Fibroblast of the conjunctiva (primary cell): ENCODE measurements at regions not wholly inside any gene's neighbourhood (a gene's known extent, or its start where the extent isn't known, plus 50 kb on each side); places are given as distances from the start of the nearest gene placed in this dataset.
A peak's percentile ranks its signal among the peaks of the same experiment; 100 is the strongest.

Experiments used
- DNase-seq: peaks from one replicate; pipeline ENCODE4 v3.0.0-alpha.2; 2010; ENCODE audit warnings: low read depth

DNA sequence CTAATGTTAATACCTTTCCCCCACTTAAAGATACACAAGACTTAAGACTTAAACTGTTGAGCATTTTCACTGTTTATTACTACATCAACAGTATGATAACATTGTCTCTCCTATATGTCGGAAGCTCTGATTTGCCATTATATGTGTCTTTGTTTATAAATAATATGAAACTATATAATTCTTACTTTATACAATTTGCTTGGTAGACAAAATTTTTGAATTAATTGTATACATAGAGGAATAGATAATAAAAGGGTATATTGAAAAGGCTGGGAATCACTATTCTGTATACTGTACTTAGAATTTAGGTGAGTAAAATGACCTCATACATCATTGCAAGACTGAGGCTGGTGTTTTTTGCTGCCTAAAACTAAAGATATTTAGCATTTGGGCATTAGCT, 82.1 kb upstream of the HDAC9 start:
- no peak for DNase-seq

DNA sequence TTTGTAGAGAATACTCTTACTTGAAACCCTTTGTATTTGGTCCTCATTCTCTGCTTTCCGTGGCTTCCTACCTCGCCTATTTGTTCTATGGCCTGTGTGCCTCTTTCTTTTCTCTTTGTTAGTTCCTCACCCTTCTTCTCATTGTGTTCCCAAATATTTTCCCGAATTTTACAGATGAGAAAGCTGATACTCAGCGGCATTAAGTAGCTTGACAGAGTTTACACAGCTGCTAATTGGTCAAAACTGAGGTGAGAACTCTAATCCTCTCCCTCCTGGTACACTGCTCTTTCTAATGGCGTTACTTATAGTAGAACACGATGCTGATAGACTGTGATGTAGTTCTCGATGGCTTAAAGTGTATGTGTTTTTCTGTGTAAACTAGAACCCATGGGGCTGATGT, 80.7 kb upstream of the HDAC9 start:
- DNase-seq: no peak

DNA sequence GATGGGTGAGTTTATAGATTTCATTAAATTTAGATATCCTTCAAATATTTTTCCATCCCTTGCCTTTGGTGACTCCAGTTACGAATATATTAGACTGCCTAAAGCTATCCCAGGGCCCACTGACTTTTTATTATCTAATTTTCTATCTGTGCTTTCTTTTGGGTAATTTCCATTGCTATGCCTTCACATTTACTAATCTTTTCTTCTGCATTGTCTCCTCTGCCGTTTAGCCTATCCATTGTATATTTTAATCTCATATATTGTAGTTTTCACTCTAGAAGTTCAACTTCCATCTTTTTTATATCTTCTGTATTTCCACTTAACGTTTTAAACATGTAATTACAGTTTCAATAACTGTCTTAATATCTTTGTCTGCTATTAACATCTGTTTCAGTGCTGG, 78.6 kb upstream of the HDAC9 start:
- no peak for DNase-seq

DNA sequence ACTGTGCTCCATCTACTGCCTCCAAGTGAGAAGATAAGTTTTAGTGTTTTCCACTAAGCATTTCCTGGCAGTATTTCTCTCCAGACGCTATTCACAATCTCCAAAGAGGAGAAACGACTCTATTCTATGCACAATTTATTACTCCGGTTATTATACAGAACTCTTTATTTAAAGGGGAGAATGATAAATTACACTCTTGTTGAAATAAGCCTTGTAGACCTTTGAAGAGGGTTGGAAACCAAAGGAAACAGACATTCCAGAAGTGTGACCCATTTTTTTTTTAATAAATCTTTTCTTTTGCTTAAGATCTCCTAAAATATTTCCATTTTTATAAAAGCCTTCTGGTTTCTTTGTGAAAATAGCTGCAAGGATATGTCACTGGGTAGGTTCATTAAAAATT, 76.1 kb upstream of the HDAC9 start:
- no peak for DNase-seq

DNA sequence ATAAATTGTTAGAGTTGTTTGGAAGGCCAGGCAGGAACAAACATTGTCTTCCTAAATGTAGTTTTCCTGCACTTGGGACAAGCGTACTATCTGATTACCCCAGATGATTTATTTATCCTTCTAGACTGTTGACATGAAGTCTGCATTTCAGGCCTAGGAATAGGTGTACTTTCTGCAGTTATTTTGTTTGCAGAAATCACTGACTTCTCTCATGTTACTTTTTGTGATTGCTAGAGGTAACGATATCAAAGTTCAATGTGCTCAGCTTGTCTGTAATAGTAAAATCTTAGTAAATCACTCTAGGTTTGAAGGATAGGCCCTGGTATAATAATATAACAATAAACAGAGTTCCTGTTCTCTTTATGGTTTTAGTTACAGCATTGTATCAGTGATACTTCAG, 75.4 kb upstream of the HDAC9 start:
- DNase-seq: no peak

DNA sequence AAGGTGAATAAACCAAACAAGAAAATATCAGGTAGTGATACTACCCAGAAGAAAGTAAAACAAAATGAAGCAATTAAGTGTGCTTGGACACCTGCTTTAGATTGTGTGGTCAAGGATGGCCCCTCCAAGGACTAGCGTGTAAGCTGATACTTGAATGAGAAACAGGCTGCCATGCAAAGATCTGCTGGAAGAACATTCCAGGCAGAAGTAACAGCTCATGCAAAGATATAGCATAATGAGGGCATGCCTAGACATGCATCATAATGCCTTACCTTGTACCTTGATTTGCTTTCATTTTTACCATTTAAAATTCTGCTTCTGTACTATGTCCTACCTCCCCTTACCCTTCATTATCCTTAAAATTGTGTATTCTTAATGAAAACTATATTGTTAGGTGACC, 74.8 kb upstream of the HDAC9 start:
- peak; percentile 18 for DNase-seq

DNA sequence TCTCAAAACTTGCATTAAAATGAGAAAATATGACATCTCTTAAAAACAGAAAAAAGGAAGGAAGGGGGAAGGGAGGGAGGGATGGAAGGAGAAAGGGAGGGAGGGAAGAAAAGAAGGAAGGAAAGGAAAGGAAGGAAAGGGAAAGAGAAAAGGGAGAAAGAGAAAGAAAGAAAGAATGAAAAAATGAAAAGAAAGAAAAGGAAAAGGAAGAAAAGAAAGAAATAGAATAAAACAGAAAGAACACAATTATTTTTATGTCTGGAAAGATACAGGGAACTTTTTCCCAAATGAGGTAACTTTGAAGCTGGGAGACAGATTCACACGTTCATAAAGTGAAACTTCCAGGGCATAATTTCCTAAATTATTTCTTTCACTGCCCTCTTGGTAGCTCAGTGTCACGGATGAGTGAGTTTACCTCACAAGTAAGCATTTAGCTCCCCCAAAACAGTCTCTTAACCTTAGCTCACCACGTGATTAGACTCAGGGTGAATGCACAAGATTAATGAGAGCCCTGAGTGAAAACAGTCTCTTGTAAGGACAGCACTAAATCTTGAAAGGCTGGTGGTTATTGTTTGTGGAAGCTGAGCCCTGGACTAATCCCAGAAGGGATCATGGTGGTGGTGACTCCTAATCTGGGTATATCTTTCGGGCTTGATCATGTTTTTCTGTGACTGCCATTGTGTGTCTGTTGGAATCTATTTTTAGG, 74.1 kb upstream of the HDAC9 start:
- no peak for DNase-seq

DNA sequence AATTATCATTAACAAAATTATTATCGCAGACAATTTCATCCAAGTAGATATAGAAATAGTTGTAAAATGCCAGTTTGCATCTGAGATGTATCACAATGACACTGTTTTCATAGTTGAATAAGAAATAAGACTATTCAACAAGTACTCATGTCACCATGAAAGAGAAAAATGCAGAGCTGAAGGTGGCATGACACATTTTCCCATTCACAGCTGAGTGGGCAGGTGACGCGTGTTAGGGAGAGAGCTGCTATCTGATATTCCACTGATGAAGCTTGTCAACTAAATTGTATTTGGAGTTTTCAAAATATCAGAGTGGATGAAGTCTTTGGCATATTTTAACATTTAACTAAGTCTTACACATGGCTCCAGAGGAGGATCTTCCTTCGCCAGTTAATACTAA, 70.3 kb upstream of the HDAC9 start:
- DNase-seq: no peak

DNA sequence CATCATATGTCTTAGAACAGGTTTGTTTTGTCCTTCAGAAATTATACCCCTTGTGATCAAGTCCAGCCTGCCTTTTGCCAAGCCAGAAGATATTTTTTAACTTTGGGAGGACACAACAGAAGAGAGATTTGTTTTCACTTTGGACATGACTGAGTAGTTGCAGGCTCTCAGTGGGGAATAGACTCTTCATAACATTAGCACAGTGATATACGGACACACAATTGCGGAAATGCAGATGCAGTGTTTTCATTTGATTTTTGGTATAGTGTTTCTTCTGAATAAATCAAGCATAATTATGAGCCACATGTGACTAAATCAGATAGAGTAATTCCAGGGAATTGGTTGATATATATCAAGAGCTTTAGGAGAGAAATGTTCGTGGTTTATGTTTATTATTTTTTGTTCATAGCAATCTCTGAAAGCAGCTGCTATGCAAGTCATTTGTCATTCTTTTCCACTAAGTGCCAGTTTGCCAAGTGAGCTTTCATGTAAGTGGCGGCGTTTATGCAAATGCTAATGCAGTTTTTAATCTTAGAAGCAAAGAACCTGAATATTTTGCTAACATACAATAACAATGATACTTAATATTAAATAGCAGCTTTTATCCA, 69.6 kb upstream of the HDAC9 start:
- no peak for DNase-seq

DNA sequence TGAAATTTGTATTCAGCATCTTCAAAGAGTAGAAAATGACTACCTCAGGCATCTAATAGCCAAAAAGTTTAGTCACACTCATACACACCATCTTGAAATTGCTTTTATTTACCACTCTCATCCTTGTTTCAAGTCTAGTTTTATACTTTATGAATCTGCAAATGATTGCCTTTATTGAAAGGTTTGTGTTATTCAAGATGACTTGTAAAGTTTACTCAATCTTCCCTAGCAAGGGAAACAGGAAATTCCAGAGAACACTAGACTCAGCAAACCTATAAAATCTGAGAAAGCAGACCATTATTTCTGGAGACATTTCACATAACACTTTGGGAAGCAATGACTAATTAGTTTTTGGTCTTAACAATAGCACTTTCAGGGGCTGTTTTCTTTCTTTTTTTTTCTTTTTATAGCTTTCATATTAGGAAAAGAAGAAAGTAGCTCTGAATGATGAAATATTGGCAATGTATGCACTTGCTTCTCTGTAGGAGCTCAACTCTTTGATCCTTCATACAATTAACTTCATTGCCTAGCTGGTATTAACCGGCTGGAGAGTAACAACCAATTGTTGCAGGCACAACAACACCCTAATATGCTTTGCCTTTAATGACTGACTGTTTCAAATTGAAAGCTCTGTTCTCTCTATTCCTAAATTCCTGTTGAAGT, 68.9 kb upstream of the HDAC9 start:
- no peak for DNase-seq

DNA sequence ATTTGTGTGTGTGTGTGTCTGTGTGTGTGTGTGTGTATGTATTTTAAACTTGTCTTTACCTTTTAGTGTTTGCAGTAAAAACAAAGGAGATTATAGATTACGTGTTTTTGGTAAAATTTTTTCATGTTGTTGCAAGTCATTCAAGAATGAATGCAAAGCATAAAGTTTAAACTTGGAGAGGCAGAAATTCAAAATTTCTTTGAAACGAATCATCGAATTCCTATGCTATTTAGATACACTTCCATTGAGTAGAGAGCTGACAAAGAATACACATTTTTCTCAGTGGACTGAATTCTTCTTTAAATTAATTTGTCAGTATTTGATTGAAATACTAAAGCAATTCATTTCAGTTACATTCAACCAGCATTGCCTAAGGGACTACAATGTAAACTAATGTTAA, 66.0 kb upstream of the HDAC9 start:
- peak; percentile 17 for DNase-seq

DNA sequence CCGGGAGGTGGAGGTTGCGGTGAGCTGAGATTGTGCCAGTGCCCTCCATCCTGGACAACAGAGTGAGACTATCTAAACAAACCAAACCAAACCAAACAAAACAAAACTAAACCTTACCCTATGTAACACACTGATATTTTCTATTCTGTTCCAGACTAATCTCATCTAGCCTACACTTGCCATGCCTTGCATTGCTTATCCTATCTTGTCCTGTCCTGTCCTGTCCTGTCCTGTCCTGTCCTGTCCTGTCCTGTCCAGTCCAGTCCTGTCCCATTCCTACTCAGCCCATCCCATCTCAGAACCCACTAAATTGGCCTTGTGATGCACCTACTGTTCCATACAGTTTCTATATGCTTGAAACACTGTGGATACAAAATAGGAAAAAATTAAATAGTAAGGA, 64.7 kb upstream of the HDAC9 start:
- DNase-seq: no peak

DNA sequence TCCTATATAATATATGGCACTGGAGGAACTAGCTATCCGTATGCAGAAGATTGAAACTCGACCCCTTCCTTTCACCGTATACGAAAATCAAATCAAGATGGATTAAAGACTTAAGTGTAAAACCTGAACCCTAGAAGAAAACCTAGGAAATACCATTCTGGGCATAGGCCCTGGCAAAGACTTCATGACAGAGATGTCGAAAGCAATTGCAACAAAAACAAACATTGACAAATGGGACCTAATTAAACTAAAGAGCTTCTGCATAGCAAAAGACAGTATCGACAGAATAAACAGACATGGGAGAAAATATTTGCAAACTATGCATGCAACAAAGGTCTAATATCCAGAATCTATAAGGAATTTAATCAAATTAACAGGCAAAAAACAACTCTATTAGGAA, 61.4 kb upstream of the HDAC9 start:
- DNase-seq: no peak

DNA sequence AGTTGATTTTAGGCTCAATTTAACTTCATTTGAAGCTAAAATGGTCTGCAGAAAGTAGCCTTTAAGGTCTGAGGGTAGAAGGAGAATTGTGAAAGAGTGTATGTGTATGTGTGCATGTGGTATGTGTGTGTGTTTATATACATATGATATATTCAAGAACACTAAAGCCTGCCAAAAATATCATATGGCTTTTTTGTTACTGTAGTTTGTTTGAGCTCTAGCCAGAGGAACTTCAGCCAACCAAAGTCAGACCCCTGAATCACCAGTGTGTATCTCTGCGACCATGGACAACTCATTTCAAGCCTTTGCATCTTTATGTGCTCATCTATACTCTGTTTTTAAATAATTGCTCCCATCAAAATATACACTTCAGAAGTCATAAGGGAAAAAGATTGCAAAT, 58.4 kb upstream of the HDAC9 start:
- peak; percentile 10 for DNase-seq

DNA sequence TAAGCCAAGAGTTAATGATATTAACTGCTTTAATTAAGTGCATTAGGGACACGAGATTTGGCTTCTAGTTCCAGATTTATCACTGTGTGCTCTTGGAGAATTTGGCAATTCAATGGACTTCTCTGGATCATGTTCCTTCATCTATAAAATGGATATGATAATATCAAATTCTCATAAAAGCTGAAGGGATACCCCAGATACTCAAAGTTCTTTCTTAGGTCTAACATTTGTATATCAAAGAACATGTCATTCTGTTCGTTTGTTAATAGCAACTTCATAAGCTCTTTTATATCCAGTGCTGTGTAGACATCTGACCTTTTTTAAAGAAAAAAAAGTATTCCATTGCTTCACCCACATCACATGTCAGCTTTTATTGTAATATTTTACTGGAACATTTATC, 54.6 kb upstream of the HDAC9 start:
- no peak for DNase-seq

DNA sequence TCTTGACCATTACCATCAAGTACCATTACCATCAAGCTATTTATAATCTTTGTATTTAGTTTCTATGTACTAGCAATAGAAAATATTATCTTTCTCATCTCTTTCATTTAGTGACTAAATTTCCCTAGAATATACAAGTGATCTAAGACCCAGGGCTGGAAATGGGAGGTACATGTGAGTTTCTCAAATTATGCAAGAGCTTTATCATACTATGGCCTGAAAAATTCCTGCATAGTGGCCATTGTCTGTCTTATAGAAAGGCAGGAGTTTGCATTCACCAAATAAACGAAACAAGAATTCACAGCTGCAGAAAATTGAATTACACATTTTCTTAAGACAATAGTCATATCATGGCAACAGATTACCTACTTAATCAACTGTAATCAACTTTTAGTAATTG, 50.7 kb upstream of the HDAC9 start:
- DNase-seq: no peak

DNA sequence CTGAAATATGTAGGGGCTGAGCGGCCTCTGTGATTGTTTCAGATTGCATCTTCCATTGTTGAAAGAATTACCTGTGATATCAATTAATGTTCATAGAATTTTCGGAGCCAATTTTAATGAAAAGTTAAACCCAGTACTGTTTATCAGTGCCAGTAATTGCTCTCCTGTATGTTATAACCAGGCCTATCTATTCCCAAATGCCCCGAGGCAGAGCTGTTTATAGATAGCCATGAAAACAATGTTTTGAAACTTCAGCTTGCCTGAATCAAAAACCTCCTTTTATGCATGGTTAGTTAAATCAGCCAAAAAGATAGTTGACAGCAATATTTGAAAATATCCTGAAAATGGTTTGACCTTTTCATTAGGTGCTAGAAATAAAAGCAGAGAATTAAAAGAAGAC, 50.1 kb upstream of the HDAC9 start:
- no peak for DNase-seq
